Calu3 (cell line): ENCODE measurements at regions not wholly inside any gene's neighbourhood (a gene's known extent, or its start where the extent isn't known, plus 50 kb on each side); places are given as distances from the start of the nearest gene placed in this dataset.

Source experiments
- BruUV-seq: library from RNA; stranded (reverse); fragments of 400-500 nt; replicated peaks from 2 replicates; lab custom pipeline; 2021; lab: Mats Ljungman, UMichigan
- CTCF ChIA-PET: fragments of 300-600 bp; sonication (Branson Sonifier 250); formaldehyde crosslinking; loops from one replicate; lab custom pipeline; 2022; ENCODE audit warnings: antibody characterized with exemption; lab: Charles Lee
- DNase-seq: peaks from one replicate; pipeline ENCODE4 v3.0.0; 2022
- H3K27ac Mint-ChIP-seq: one replicate; pipeline ENCODE4 v1.8.0; 2022; ENCODE audit warnings: mixed read lengths; ENCODE audit not compliant: unreplicated experiment
- H3K27me3 Mint-ChIP-seq: one replicate; pipeline ENCODE4 v1.8.0; 2022; ENCODE audit warnings: mixed read lengths; ENCODE audit not compliant: unreplicated experiment
- H3K36me3 Mint-ChIP-seq: one replicate; pipeline ENCODE4 v1.8.0; 2022; ENCODE audit warnings: mild to moderate bottlenecking, moderate library complexity, mixed read lengths; ENCODE audit not compliant: insufficient read depth, unreplicated experiment
- H3K4me1 Mint-ChIP-seq: one replicate; pipeline ENCODE4 v1.8.0; 2022; ENCODE audit warnings: mild to moderate bottlenecking, low read depth, mixed read lengths; ENCODE audit not compliant: unreplicated experiment
- H3K4me3 Mint-ChIP-seq: one replicate; pipeline ENCODE4 v1.8.0; 2022; ENCODE audit warnings: mild to moderate bottlenecking, low read depth, moderate library complexity, mixed read lengths; ENCODE audit not compliant: unreplicated experiment
- H3K9me3 Mint-ChIP-seq: one replicate; pipeline ENCODE4 v1.8.0; 2022; ENCODE audit warnings: low read depth, mixed read lengths; ENCODE audit not compliant: unreplicated experiment
- intact Hi-C: fragments of 100-400 bp; cut with micrococcal nuclease; formaldehyde crosslinking; loops from one replicate; pipeline ENCODE4 v1.10.0; 2022; ENCODE audit not compliant: unreplicated experiment
- TF ChIP-seq, protein P1 (sequence below): fragments of 200-600 bp; IDR thresholded peaks from one replicate; pipeline ENCODE4 v1.8.0; 2022; ENCODE audit warnings: antibody characterized with exemption; ENCODE audit not compliant: unreplicated experiment

DNA sequence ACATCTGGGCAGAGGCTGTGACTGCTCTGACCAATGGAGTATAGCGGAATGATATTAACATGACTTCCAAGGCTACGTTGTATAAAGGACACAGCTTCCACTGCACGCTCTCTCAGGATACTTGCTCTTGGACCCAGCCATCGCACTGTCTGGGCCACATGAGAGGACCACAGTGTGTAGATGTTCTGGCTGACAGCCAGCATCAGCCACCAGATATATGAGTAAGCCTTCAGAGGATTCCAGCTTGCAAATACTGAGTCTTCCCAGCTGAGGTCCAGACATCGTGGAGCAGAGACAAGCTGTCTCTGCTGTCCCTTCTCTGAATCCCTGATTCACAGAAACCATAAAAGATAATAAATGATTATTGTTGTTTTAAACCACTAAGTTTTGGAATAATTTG, 146.8 kb upstream of the USP9X start:
- DNase-seq, result no peak
- Mint-ChIP-seq H3K4me1 (peaks cover 4% of the 10 kb centered on the region), H3K9me3 (no peaks in the 10 kb centered on the region), H3K27me3 (no peaks in the 10 kb centered on the region), H3K27ac (no peak overlapping the region), H3K36me3 (no peaks in the 10 kb centered on the region), H3K4me3 (no peak overlapping the region)
- intact Hi-C loops, result no loop called here
- TF ChIP-seq, protein P1, sequence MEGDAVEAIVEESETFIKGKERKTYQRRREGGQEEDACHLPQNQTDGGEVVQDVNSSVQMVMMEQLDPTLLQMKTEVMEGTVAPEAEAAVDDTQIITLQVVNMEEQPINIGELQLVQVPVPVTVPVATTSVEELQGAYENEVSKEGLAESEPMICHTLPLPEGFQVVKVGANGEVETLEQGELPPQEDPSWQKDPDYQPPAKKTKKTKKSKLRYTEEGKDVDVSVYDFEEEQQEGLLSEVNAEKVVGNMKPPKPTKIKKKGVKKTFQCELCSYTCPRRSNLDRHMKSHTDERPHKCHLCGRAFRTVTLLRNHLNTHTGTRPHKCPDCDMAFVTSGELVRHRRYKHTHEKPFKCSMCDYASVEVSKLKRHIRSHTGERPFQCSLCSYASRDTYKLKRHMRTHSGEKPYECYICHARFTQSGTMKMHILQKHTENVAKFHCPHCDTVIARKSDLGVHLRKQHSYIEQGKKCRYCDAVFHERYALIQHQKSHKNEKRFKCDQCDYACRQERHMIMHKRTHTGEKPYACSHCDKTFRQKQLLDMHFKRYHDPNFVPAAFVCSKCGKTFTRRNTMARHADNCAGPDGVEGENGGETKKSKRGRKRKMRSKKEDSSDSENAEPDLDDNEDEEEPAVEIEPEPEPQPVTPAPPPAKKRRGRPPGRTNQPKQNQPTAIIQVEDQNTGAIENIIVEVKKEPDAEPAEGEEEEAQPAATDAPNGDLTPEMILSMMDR, result no peak
- CTCF ChIA-PET, result no interaction called here
- no TSS peak for BruUV-seq

DNA sequence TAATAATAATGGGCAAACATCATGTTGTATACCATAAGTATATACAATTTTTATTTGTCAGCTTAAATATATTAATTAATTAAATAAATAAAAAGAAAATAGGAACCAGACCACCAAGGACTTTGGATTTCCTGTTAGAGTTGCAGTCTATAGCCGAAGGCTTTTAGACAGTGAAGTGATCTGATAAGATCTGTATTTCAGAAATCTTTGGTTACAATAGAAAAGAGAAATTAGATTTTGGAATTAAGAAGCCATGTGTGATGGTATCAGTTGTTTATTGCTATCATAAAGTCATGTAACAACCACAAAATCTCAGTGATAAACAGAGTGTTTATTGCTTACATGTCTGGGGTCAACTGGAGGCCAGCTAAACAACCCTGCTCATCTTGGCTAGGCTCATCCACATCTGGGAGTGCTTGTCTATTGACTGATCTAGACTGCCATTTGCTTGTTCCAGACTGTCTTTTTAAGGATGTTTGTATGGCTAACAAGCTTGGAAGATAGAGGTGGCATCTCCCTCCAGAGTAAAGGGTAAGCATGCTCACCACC, 142.1 kb upstream of the USP9X start:
- CTCF ChIA-PET, result no interaction called here
- no peak overlapping the region for H3K27ac Mint-ChIP-seq

DNA sequence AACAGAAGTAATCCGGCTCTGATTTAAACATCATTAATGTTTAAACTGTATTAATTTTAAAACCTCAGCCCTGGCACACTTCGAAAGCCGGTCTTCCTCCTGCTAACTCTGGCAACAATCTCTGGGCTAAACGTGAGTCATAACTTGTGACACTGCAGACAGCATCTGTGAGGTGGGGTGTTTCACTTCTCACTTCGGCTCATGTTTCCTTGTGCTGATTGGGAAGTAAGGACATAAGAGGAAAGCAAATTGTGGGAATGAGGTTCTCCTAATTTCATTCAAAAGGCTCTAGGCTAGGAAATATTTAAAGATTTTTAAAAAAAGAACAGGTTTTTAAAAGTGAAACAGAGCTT, 139.9 kb upstream of the USP9X start:
- CTCF ChIA-PET, result no interaction called here
- TF ChIP-seq, protein P1, result no peak
- H3K36me3 Mint-ChIP-seq, result no peaks in the 10 kb centered on the region
- no TSS peak for BruUV-seq
- DNase-seq, result peak; percentile 43
- no peak overlapping the region for H3K27ac Mint-ChIP-seq
- H3K4me3 Mint-ChIP-seq, result no peak overlapping the region
- H3K4me1 Mint-ChIP-seq, result peaks cover 14% of the 10 kb centered on the region
- no peaks in the 10 kb centered on the region for H3K27me3 Mint-ChIP-seq
- no peaks in the 10 kb centered on the region for H3K9me3 Mint-ChIP-seq
- intact Hi-C loops, result no loop called here

More for the DNA sequence above, 142.1 kb upstream of the USP9X start:
- intact Hi-C loops, result no loop called here
- Mint-ChIP-seq H3K36me3 (no peaks in the 10 kb centered on the region), H3K4me3 (no peak overlapping the region), H3K27me3 (no peaks in the 10 kb centered on the region), H3K9me3 (no peaks in the 10 kb centered on the region), H3K4me1 (peaks cover 14% of the 10 kb centered on the region)
- no peak for DNase-seq
- TF ChIP-seq, protein P1, result no peak
- no TSS peak for BruUV-seq

DNA sequence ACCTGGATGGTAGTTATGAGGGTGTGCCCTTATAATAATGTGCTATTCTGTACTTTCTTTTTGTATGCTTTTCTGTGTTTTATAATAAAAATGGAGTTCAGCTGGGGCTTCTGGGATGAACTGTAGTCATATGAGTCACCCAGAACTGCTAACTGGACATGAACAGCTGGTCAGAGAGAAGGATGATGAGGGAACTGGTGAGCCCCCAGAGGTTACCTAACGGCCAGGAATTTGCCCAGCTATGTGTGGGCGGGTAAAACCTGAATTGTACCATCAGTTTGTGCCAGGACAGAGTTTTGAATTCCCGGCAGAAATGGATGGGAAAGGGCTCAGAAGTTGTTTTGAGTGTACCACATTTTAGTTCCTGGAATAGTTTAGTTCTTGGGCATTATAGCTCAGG, 138.0 kb upstream of the USP9X start:
- no TSS peak for BruUV-seq
- CTCF ChIA-PET, result interaction anchor here (0.7 kb wide), 1 partner anchor 11 kb away, joined by 3 read pairs; no protein-coding TSS in a partner anchor
- H3K27ac Mint-ChIP-seq, result no peak overlapping the region

More for the DNA sequence above, 138.0 kb upstream of the USP9X start:
- no peak for DNase-seq
- Mint-ChIP-seq H3K4me3 (no peak overlapping the region), H3K27me3 (no peaks in the 10 kb centered on the region), H3K9me3 (no peaks in the 10 kb centered on the region), H3K36me3 (no peaks in the 10 kb centered on the region), H3K4me1 (peaks cover 14% of the 10 kb centered on the region)
- TF ChIP-seq, protein P1, result no peak
- intact Hi-C loops, result no loop called here
